WTC11 (cell line): ENCODE measurements at regions not wholly inside any gene's neighbourhood (a gene's known extent, or its start where the extent isn't known, plus 50 kb on each side); places are given as distances from the start of the nearest gene placed in this dataset.

ENCODE experiments used
- ATAC-seq: fragments of 200-7000 bp; cut with Tn5 transposase; 2 replicates; pipeline ENCODE4 v1.10.0; 2021; ENCODE audit warnings: mild to moderate bottlenecking, moderate library complexity
- CTCF ChIA-PET: fragments of 300-600 bp; sonication (Branson Sonifier 250); formaldehyde crosslinking; loops from one replicate; lab custom pipeline; 2021; ENCODE audit warnings: antibody characterized with exemption; lab: Charles Lee
- POLR2A ChIA-PET: fragments of 350-600 bp; sonication (Branson Sonifier 250); formaldehyde crosslinking; loops from one replicate; lab custom pipeline; 2021; ENCODE audit warnings: antibody characterized with exemption; lab: Charles Lee
- DNase-seq: peaks from one replicate; pipeline ENCODE4 v3.0.0; 2021; ENCODE audit warnings: low spot score
- H3K27ac Mint-ChIP-seq: 2 replicates; pipeline ENCODE4 v1.8.0; 2021; ENCODE audit warnings: mixed read lengths
- H3K27me3 Mint-ChIP-seq: 2 replicates; pipeline ENCODE4 v1.8.0; 2021; ENCODE audit warnings: low read depth, mild to moderate bottlenecking, moderate library complexity, mixed read lengths
- H3K36me3 Mint-ChIP-seq: 2 replicates; pipeline ENCODE4 v1.8.0; 2021; ENCODE audit warnings: mixed read lengths
- H3K4me1 Mint-ChIP-seq: 2 replicates; pipeline ENCODE4 v1.8.0; 2022; ENCODE audit warnings: mixed read lengths
- H3K4me3 Mint-ChIP-seq: 2 replicates; pipeline ENCODE4 v1.8.0; 2021; ENCODE audit warnings: mild to moderate bottlenecking, moderate library complexity, mixed read lengths
- H3K9me3 Mint-ChIP-seq: 2 replicates; pipeline ENCODE4 v1.8.0; 2021; ENCODE audit warnings: mixed read lengths
- CBFB ChIP-seq: sonication (generic); formaldehyde crosslinking; IDR thresholded peaks from 2 replicates; pipeline ENCODE4 v1.8.1; 2022; ENCODE audit warnings: mild to moderate bottlenecking, low read depth, missing genetic modification reagents
- CREB1 ChIP-seq: sonication (generic); formaldehyde crosslinking; IDR thresholded peaks from 2 replicates; pipeline ENCODE4 v1.8.0; 2023; ENCODE audit warnings: mild to moderate bottlenecking, missing genetic modification reagents
- GRHL2 ChIP-seq: fragments of 250-450 bp; sonication (Bioruptor Pico); IDR thresholded peaks from 2 replicates; pipeline ENCODE4 v1.8.0; 2022; ENCODE audit warnings: mild to moderate bottlenecking, moderate library complexity; ENCODE audit not compliant: insufficient replicate concordance, severe bottlenecking
- PRRX2 ChIP-seq: fragments of 250-450 bp; sonication (Bioruptor Pico); IDR thresholded peaks from 2 replicates; pipeline ENCODE4 v1.8.0; 2021; ENCODE audit warnings: mild to moderate bottlenecking
- RELA ChIP-seq: sonication (generic); formaldehyde crosslinking; IDR thresholded peaks from 2 replicates; pipeline ENCODE4 v1.8.1; 2022; ENCODE audit warnings: missing genetic modification reagents, mild to moderate bottlenecking, borderline replicate concordance
- SP1 ChIP-seq: sonication (generic); formaldehyde crosslinking; conservative IDR thresholded peaks from 2 replicates; pipeline ENCODE4 v1.8.1; 2022; ENCODE audit warnings: missing genetic modification reagents
- ZNF138 ChIP-seq: sonication (generic); formaldehyde crosslinking; conservative IDR thresholded peaks from 2 replicates; pipeline ENCODE4 v1.8.1; 2022; ENCODE audit warnings: mild to moderate bottlenecking, moderate library complexity, missing genetic modification reagents
- ZNF232 ChIP-seq: sonication (generic); formaldehyde crosslinking; IDR thresholded peaks from 2 replicates; pipeline ENCODE4 v1.8.0; 2022; ENCODE audit warnings: mild to moderate bottlenecking, missing genetic modification reagents
- ZNF317 ChIP-seq: sonication (generic); formaldehyde crosslinking; IDR thresholded peaks from 2 replicates; pipeline ENCODE4 v1.8.1; 2023; ENCODE audit warnings: low read depth, mild to moderate bottlenecking, moderate library complexity, missing genetic modification reagents, borderline replicate concordance
- TF ChIP-seq, protein P1 (sequence below): fragments of 200-600 bp; IDR thresholded peaks from 2 replicates; pipeline ENCODE4 v1.8.0; 2022; ENCODE audit warnings: antibody characterized with exemption
- TF ChIP-seq, protein P2 (sequence below): sonication (generic); formaldehyde crosslinking; IDR thresholded peaks from 2 replicates; pipeline ENCODE4 v1.8.1; 2023; ENCODE audit warnings: mild to moderate bottlenecking, moderate library complexity, missing genetic modification reagents
- TF ChIP-seq, protein P3 (sequence below): sonication (generic); formaldehyde crosslinking; IDR thresholded peaks from 2 replicates; pipeline ENCODE4 v1.8.1; 2022; ENCODE audit warnings: missing genetic modification reagents, borderline replicate concordance
- TF ChIP-seq, protein P4 (sequence below): sonication (generic); formaldehyde crosslinking; IDR thresholded peaks from 2 replicates; pipeline ENCODE4 v1.8.0; 2022; ENCODE audit warnings: mild to moderate bottlenecking, missing genetic modification reagents
- TF ChIP-seq, protein P5 (sequence below): sonication (generic); formaldehyde crosslinking; IDR thresholded peaks from 2 replicates; pipeline ENCODE4 v1.8.1; 2022; ENCODE audit warnings: mild to moderate bottlenecking, moderate library complexity, missing genetic modification reagents
- TF ChIP-seq, protein P6 (sequence below): sonication (generic); formaldehyde crosslinking; IDR thresholded peaks from 2 replicates; pipeline ENCODE4 v1.8.0; 2023; ENCODE audit warnings: mild to moderate bottlenecking, missing genetic modification reagents
- TF ChIP-seq, protein P7 (sequence below): fragments of 250-450 bp; sonication (Bioruptor Pico); IDR thresholded peaks from 2 replicates; pipeline ENCODE4 v1.9.0; 2021; ENCODE audit warnings: mild to moderate bottlenecking

DNA sequence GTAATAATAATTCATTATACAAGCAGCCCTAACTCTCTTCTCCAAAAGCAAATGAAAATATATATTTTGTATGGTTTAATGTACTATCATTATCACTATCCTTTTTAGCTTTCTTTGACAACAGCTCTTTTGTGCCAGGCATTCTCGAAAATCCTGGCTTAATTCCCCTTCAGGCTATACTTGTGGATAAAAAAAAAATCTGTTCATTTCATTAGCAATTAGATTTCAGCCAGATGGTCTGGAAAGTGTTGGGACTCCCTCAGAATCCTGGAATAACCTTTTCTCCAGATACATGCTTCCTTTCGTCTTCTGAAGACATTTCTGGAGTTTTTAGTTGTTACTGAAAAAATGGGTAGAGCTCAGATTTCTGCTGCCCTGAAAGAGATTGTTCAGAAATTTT is 83.4 kb upstream of the PLPPR4 start:
- H3K9me3 Mint-ChIP-seq, result no peaks in the 10 kb centered on the region
- no peak overlapping the region for H3K4me3 Mint-ChIP-seq
- TF ChIP-seq, protein P1, sequence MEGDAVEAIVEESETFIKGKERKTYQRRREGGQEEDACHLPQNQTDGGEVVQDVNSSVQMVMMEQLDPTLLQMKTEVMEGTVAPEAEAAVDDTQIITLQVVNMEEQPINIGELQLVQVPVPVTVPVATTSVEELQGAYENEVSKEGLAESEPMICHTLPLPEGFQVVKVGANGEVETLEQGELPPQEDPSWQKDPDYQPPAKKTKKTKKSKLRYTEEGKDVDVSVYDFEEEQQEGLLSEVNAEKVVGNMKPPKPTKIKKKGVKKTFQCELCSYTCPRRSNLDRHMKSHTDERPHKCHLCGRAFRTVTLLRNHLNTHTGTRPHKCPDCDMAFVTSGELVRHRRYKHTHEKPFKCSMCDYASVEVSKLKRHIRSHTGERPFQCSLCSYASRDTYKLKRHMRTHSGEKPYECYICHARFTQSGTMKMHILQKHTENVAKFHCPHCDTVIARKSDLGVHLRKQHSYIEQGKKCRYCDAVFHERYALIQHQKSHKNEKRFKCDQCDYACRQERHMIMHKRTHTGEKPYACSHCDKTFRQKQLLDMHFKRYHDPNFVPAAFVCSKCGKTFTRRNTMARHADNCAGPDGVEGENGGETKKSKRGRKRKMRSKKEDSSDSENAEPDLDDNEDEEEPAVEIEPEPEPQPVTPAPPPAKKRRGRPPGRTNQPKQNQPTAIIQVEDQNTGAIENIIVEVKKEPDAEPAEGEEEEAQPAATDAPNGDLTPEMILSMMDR, result no peak
- TF ChIP-seq, protein P2, sequence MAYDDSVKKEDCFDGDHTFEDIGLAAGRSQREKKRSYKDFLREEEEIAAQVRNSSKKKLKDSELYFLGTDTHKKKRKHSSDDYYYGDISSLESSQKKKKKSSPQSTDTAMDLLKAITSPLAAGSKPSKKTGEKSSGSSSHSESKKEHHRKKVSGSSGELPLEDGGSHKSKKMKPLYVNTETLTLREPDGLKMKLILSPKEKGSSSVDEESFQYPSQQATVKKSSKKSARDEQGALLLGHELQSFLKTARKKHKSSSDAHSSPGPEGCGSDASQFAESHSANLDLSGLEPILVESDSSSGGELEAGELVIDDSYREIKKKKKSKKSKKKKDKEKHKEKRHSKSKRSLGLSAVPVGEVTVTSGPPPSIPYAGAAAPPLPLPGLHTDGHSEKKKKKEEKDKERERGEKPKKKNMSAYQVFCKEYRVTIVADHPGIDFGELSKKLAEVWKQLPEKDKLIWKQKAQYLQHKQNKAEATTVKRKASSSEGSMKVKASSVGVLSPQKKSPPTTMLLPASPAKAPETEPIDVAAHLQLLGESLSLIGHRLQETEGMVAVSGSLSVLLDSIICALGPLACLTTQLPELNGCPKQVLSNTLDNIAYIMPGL (CRISPR knock-in tag), result no peak
- no peak overlapping the region for H3K27ac Mint-ChIP-seq
- POLR2A ChIA-PET, result no interaction called here
- H3K4me1 Mint-ChIP-seq, result peaks cover 2% of the 10 kb centered on the region; the same call in 1 of the 2 replicates
- CTCF ChIA-PET, result interaction anchor here (0.6 to 1.0 kb wide), 6 partner anchors 71 to 472 kb away, joined by 3 to 7 read pairs (median 3); no protein-coding TSS in a partner anchor
- ATAC-seq, result no peak
- DNase-seq, result no peak
- H3K36me3 Mint-ChIP-seq, result no peaks in the 10 kb centered on the region
- no peaks in the 10 kb centered on the region for H3K27me3 Mint-ChIP-seq

DNA sequence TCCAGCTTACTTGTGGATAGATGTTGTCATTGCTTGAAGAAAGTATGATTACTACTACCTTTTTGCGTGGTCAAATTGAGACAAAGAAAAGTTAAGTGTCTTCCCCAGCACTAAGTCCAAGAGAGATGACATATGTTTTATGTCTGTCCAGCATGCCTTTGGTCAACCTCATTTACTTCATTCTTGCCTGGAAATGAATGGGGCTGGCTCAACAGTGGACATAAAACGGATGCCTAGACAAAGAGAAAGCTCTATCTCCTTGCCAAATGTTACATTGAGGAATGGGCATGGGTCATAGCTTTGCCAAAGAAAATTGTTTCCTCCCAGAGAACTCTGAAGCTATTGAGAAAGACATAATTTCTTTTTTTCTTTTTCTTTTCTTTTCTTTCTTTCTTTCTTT is 82.4 kb upstream of the PLPPR4 start:
- no peaks in the 10 kb centered on the region for H3K36me3 Mint-ChIP-seq
- TF ChIP-seq RELA (CRISPR knock-in tag) (no peak), PRRX2 (CRISPR knock-in tag) (no peak), ZNF317 (CRISPR knock-in tag) (no peak), GRHL2 (CRISPR knock-in tag) (no peak), SP1 (CRISPR knock-in tag) (no peak), ZNF232 (CRISPR knock-in tag) (no peak), CBFB (CRISPR knock-in tag) (no peak), ZNF138 (CRISPR knock-in tag) (no peak)
- TF ChIP-seq, protein P3, sequence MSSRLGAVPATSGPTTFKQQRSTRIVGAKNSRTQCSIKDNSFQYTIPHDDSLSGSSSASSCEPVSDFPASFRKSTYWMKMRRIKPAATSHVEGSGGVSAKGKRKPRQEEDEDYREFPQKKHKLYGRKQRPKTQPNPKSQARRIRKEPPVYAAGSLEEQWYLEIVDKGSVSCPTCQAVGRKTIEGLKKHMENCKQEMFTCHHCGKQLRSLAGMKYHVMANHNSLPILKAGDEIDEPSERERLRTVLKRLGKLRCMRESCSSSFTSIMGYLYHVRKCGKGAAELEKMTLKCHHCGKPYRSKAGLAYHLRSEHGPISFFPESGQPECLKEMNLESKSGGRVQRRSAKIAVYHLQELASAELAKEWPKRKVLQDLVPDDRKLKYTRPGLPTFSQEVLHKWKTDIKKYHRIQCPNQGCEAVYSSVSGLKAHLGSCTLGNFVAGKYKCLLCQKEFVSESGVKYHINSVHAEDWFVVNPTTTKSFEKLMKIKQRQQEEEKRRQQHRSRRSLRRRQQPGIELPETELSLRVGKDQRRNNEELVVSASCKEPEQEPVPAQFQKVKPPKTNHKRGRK (CRISPR knock-in tag), result no peak
- TF ChIP-seq, protein P4, sequence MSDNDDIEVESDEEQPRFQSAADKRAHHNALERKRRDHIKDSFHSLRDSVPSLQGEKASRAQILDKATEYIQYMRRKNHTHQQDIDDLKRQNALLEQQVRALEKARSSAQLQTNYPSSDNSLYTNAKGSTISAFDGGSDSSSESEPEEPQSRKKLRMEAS (CRISPR knock-in tag), result no peak
- TF ChIP-seq, all 79 proteins: peak for 0
- Mint-ChIP-seq H3K4me1 (peaks cover 2% of the 10 kb centered on the region; the same call in 1 of the 2 replicates), H3K9me3 (no peaks in the 10 kb centered on the region), H3K27ac (no peak overlapping the region), H3K27me3 (no peaks in the 10 kb centered on the region), H3K4me3 (no peak overlapping the region)
- DNase-seq (no peak), ATAC-seq (no peak)
- CTCF ChIA-PET, result no interaction called here
- POLR2A ChIA-PET, result no interaction called here

DNA sequence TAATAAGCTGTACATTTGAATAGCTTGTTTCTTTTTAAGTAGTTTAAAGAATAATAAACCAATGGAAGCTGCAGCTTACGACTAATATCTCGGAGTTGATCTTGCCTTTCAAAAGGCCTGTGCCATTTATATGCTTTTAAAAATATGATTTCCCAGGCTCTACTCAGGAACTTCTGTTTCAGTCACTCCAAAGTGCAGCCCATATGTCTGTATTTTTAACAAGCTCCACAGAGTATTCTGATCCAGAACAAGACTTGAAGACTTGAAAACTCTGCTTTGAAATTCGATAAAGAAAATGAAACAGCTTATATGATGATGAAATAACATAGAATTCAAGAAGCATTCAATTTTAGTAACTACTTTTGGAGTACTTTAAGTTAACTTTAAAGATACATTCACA is 79.1 kb upstream of the PLPPR4 start:
- no peak for DNase-seq
- no peak for ATAC-seq
- H3K4me3 Mint-ChIP-seq, result no peak overlapping the region
- CTCF ChIA-PET, result no interaction called here
- POLR2A ChIA-PET, result no interaction called here
- peaks cover 2% of the 10 kb centered on the region; the same call in 1 of the 2 replicates for H3K4me1 Mint-ChIP-seq
- H3K27ac Mint-ChIP-seq, result no peak overlapping the region
- peaks cover 4% of the 10 kb centered on the region; the same call in 1 of the 2 replicates for H3K9me3 Mint-ChIP-seq
- no peaks in the 10 kb centered on the region for H3K27me3 Mint-ChIP-seq
- no peaks in the 10 kb centered on the region for H3K36me3 Mint-ChIP-seq
- TF ChIP-seq GRHL2 (CRISPR knock-in tag) (no peak), CREB1 (no peak)
- TF ChIP-seq, protein P5, sequence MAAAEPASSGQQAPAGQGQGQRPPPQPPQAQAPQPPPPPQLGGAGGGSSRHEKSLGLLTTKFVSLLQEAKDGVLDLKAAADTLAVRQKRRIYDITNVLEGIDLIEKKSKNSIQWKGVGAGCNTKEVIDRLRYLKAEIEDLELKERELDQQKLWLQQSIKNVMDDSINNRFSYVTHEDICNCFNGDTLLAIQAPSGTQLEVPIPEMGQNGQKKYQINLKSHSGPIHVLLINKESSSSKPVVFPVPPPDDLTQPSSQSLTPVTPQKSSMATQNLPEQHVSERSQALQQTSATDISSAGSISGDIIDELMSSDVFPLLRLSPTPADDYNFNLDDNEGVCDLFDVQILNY (CRISPR knock-in tag), result no peak
- TF ChIP-seq, protein P2 (CRISPR knock-in tag), result no peak
- TF ChIP-seq, protein P6, sequence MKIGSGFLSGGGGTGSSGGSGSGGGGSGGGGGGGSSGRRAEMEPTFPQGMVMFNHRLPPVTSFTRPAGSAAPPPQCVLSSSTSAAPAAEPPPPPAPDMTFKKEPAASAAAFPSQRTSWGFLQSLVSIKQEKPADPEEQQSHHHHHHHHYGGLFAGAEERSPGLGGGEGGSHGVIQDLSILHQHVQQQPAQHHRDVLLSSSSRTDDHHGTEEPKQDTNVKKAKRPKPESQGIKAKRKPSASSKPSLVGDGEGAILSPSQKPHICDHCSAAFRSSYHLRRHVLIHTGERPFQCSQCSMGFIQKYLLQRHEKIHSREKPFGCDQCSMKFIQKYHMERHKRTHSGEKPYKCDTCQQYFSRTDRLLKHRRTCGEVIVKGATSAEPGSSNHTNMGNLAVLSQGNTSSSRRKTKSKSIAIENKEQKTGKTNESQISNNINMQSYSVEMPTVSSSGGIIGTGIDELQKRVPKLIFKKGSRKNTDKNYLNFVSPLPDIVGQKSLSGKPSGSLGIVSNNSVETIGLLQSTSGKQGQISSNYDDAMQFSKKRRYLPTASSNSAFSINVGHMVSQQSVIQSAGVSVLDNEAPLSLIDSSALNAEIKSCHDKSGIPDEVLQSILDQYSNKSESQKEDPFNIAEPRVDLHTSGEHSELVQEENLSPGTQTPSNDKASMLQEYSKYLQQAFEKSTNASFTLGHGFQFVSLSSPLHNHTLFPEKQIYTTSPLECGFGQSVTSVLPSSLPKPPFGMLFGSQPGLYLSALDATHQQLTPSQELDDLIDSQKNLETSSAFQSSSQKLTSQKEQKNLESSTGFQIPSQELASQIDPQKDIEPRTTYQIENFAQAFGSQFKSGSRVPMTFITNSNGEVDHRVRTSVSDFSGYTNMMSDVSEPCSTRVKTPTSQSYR (CRISPR knock-in tag), result no peak
- TF ChIP-seq, protein P7, sequence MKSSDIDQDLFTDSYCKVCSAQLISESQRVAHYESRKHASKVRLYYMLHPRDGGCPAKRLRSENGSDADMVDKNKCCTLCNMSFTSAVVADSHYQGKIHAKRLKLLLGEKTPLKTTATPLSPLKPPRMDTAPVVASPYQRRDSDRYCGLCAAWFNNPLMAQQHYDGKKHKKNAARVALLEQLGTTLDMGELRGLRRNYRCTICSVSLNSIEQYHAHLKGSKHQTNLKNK (CRISPR knock-in tag), result no peak
